ENCODE measurements at regions not wholly inside any gene's neighbourhood (a gene's known extent, or its start where the extent isn't known, plus 50 kb on each side); places are given as distances from the start of the nearest gene placed in this dataset.
"Not testable (repeated sequence)": the region's sequence is repeated elsewhere in the genome, so short reads cannot be mapped to it uniquely, and the experiment has no call there.

DNA sequence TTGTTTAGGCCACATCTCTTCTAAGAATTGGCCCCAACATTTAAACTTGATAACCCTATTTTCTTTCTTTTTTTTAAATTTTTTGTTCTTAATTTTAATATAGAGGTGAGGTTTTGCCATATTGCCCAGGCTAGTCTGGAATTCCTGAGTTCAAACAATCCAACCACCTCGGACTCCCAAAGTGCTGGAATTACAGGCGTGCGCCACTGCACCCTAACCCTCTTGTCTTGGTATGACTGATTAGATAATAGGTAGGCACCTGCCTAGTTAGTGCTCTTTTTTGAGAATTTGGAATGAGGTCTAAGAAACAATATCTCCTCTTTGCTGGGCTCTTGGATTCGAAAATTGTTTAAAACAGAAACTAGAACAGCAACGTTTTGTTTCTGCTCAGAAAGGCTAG, 116.4 kb upstream of the GOLGA6L6 start:
- H3K27me3 ChIP-seq, result no peaks in the 10 kb centered on the region
- intact Hi-C loops (cut with DNase I), result no loop called here
- H3K4me1 ChIP-seq, result no peaks in the 10 kb centered on the region
- DNase-seq (ENCODE audit: extremely low spot score in 2 of 2), result no peak
- H3K27ac ChIP-seq, result no peak overlapping the region
- H3K4me3 ChIP-seq, result no peak overlapping the region
- H3K9me3 ChIP-seq, result no peaks in the 10 kb centered on the region
- no peaks in the 10 kb centered on the region for H3K36me3 ChIP-seq
- TF ChIP-seq POLR2AphosphoS5 (IDR thresholded peaks at IDR 0.05; ENCODE audit: insufficient read depth in 1 of 2, low read depth in 1 of 2) (no peak), POLR2A (IDR thresholded peaks at IDR 0.05) (no peak)
- TF ChIP-seq, protein P1, sequence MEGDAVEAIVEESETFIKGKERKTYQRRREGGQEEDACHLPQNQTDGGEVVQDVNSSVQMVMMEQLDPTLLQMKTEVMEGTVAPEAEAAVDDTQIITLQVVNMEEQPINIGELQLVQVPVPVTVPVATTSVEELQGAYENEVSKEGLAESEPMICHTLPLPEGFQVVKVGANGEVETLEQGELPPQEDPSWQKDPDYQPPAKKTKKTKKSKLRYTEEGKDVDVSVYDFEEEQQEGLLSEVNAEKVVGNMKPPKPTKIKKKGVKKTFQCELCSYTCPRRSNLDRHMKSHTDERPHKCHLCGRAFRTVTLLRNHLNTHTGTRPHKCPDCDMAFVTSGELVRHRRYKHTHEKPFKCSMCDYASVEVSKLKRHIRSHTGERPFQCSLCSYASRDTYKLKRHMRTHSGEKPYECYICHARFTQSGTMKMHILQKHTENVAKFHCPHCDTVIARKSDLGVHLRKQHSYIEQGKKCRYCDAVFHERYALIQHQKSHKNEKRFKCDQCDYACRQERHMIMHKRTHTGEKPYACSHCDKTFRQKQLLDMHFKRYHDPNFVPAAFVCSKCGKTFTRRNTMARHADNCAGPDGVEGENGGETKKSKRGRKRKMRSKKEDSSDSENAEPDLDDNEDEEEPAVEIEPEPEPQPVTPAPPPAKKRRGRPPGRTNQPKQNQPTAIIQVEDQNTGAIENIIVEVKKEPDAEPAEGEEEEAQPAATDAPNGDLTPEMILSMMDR (IDR thresholded peaks at IDR 0.05), result no peak

DNA sequence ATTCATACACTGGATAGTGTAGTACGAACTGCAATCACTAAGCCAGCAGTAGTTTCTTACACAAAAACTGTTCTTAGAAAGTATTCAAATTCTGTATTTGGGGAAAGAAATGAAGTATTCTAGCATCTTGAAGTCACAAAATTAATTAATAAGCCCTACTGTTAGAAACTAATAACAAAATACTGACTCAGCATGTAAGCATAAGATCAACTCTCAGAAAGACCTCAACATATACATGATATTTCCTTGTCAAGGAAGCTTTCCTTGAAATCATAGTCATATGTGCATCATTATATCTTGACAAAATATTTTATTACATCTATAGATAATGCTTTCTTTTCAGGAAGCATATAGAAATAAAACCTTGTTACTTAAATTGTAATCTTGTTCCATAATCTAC, 115.5 kb upstream of the GOLGA6L6 start:
- Histone ChIP-seq H3K27me3 (no peaks in the 10 kb centered on the region), H3K4me1 (no peaks in the 10 kb centered on the region), H3K36me3 (no peaks in the 10 kb centered on the region), H3K4me3 (no peak overlapping the region), H3K27ac (no peak overlapping the region), H3K9me3 (no peaks in the 10 kb centered on the region)
- DNase-seq (ENCODE audit: extremely low spot score in 2 of 2), result no peak
- intact Hi-C loops (cut with DNase I), result no loop called here
- TF ChIP-seq POLR2AphosphoS5 (IDR thresholded peaks at IDR 0.05; ENCODE audit: insufficient read depth in 1 of 2, low read depth in 1 of 2) (no peak), POLR2A (IDR thresholded peaks at IDR 0.05) (no peak)
- TF ChIP-seq, protein P1 (IDR thresholded peaks at IDR 0.05), result no peak

DNA sequence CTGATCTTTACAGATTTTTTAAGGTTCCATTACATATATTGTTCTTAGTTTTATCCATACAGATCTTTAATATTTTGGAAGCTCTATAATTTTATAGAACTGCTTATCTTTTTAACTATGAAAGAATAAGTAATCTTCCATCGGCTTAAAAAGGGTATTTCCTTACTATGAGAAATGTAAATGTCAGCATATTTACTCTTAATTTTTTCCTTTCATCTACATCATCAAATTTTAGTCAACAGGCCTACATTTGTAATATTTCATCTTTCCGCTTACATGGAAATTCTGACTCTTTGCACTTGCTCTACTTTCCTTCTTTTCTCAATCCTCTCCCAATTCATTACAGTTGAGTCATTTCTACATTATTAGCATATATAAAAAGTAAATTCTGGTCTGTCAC, 111.3 kb upstream of the GOLGA6L6 start:
- Histone ChIP-seq H3K4me1 (no peaks in the 10 kb centered on the region), H3K9me3 (no peaks in the 10 kb centered on the region), H3K27ac (no peak overlapping the region), H3K36me3 (no peaks in the 10 kb centered on the region), H3K27me3 (no peaks in the 10 kb centered on the region), H3K4me3 (no peak overlapping the region)
- TF ChIP-seq POLR2AphosphoS5 (IDR thresholded peaks at IDR 0.05; ENCODE audit: insufficient read depth in 1 of 2, low read depth in 1 of 2), result no peak
- TF ChIP-seq POLR2A (IDR thresholded peaks at IDR 0.05), result no peak
- TF ChIP-seq, protein P1 (IDR thresholded peaks at IDR 0.05), result no peak
- intact Hi-C loops (cut with DNase I), result no loop called here
- no peak for DNase-seq (ENCODE audit: extremely low spot score in 2 of 2)

DNA sequence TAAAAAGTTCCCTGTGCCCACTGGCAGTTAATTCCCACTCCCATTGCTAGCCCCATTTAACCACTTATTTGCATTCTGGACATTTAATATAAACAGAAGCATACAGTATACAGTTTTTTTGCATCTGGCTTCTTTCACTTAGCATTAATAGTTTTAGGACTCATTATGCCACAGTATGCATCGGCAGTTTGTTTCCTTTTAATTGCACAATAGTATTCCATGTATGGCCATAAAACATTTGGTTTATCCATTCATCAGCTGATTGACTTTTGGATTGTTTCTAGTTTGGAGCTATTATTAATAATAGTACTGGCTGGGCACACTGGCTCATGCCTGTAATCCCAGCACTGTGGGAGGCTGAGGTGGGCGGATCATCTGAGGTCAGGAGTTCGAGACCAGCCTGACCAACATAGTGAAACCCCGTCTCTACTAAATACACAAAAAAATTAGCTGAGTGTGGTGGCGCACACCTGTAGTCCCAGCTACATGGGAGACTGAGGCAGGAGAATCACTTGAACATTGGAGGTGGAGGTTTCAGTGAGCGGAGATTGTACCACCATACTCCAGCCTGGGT, 106.9 kb upstream of the GOLGA6L6 start:
- H3K9me3 ChIP-seq; H3K36me3 ChIP-seq; intact Hi-C loops (cut with DNase I); DNase-seq (ENCODE audit: extremely low spot score in 2 of 2); H3K4me3 ChIP-seq; H3K27me3 ChIP-seq; H3K4me1 ChIP-seq; H3K27ac ChIP-seq: not testable (repeated sequence)

DNA sequence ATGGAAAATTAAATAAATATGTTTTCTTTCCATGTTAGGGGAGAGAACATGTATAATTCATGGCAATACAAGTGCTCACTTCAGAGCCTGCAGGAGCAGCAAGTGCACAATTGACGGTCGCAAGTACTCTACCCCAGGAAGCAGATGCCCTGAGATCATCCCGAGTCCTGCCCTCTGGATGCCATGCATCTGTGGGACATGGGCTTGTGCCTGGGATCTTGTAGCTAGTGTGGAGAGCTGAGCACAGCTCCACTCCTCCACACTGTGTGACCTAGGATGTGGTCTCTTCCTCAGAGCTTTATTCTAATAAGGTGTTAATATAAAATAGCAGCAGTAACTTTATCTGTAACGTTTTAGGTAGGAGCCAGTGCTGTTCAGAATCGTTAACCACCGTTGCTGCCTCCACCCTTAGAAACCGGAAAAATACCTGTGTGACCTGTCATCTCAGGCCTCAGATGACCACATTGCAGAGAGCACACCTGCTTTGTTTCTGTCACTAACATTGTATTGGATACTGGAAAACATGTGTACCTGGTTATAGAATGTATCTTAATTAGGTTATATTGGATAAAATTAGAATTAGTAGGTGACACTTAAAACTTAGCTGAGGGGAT, 105.0 kb upstream of the GOLGA6L6 start:
- Histone ChIP-seq H3K36me3 (no peaks in the 10 kb centered on the region), H3K4me1 (no peaks in the 10 kb centered on the region), H3K4me3 (no peak overlapping the region), H3K9me3 (no peaks in the 10 kb centered on the region), H3K27me3 (no peaks in the 10 kb centered on the region), H3K27ac (no peak overlapping the region)
- DNase-seq (ENCODE audit: extremely low spot score in 2 of 2), result no peak
- intact Hi-C loops (cut with DNase I), result no loop called here
- TF ChIP-seq, protein P1 (IDR thresholded peaks at IDR 0.05), result no peak
- TF ChIP-seq POLR2A (IDR thresholded peaks at IDR 0.05) (no peak), POLR2AphosphoS5 (IDR thresholded peaks at IDR 0.05; ENCODE audit: insufficient read depth in 1 of 2, low read depth in 1 of 2) (no peak)
